NCI-H526 (cell line): ENCODE measurements at regions not wholly inside any gene's neighbourhood (a gene's known extent, or its start where the extent isn't known, plus 50 kb on each side); places are given as distances from the start of the nearest gene placed in this dataset.

Experiments
- DNase-seq, 2 experiments: peaks; one replicate each; lab custom pipeline; 2025; lab: John Stamatoyannopoulos, UW

- DNase-seq = no peak
Observed at GRCh38 chr11:19519912-19520641, 192.6 kb upstream of the NAV2 start.

GRCh38 chr11:19519353-19519752 lies 193.3 kb upstream of the NAV2 start:
- DNase-seq = no peak

- no peak for DNase-seq
Observed at GRCh38 chr11:19513253-19513652, 199.4 kb upstream of the NAV2 start.

GRCh38 chr11:19512618-19513017 lies 200.0 kb upstream of the NAV2 start:
- DNase-seq = no peak

- no peak for DNase-seq
Observed at GRCh38 chr11:19511413-19512183, 201.0 kb upstream of the NAV2 start.

- DNase-seq = no peak
Observed at GRCh38 chr11:19511066-19511412, 201.6 kb upstream of the NAV2 start.

GRCh38 chr11:19510468-19510867 lies 202.2 kb upstream of the NAV2 start:
- no peak for DNase-seq

- no peak for DNase-seq
Observed at GRCh38 chr11:19509215-19509614, 203.4 kb upstream of the NAV2 start.

GRCh38 chr11:19508165-19508564 lies 204.5 kb upstream of the NAV2 start:
- peak in 1 of 2 experiments; percentile 13 for DNase-seq

GRCh38 chr11:19506816-19507486 lies 205.7 kb upstream of the NAV2 start:
- DNase-seq = no peak

GRCh38 chr11:19502691-19503253 lies 209.9 kb upstream of the NAV2 start:
- no peak for DNase-seq

- peak; percentile 26 to 56 for DNase-seq
Observed at GRCh38 chr11:19501631-19502030, 211.0 kb upstream of the NAV2 start.

GRCh38 chr11:19499999-19500398 lies 212.6 kb upstream of the NAV2 start:
- no peak for DNase-seq

- DNase-seq = no peak
Observed at GRCh38 chr11:19499026-19499669, 213.5 kb upstream of the NAV2 start.

- peak; percentile 65 to 91 for DNase-seq
Observed at GRCh38 chr11:19493446-19494213, 219.0 kb upstream of the NAV2 start.

- no peak for DNase-seq
Observed at GRCh38 chr11:19482319-19483100, 230.1 kb upstream of the NAV2 start.

- no peak for DNase-seq
Observed at GRCh38 chr11:19480540-19480939, 232.1 kb upstream of the NAV2 start.

- no peak for DNase-seq
Observed at GRCh38 chr11:19478891-19479290, 233.7 kb upstream of the NAV2 start.

GRCh38 chr11:19474954-19475721 lies 234.4 kb upstream of the E2F8 start:
- DNase-seq = peak; percentile 96 to 97

GRCh38 chr11:19474211-19474610 lies 233.5 kb upstream of the E2F8 start:
- peak in 1 of 2 experiments; percentile 7 for DNase-seq
